Keratinocyte (primary cell): ENCODE measurements at regions not wholly inside any gene's neighbourhood (a gene's known extent, or its start where the extent isn't known, plus 50 kb on each side); places are given as distances from the start of the nearest gene placed in this dataset.

Experiments
- DNase-seq: peaks from one replicate; pipeline ENCODE4 v3.0.0-alpha.2; 2011; ENCODE audit warnings: low read depth, missing footprints, low spot score
- FAIRE-seq: peaks from 2 replicates; lab custom pipeline; 2011; peaks lifted over from hg19 to GRCh38; lab: Jason Lieb, UNC
- H2AFZ ChIP-seq: 2 replicates; pipeline ENCODE4 v1.6.0; 2012; ENCODE audit warnings: low read length, control low read depth, inconsistent platforms; ENCODE audit not compliant: control insufficient read depth
- H3K27ac ChIP-seq: 2 replicates; pipeline ENCODE4 v1.5.1; 2011; ENCODE audit warnings: low read length; ENCODE audit not compliant: control insufficient read depth, insufficient read depth
- H3K27me3 ChIP-seq: 3 replicates; pipeline ENCODE4 v1.6.0; 2011; ENCODE audit warnings: low read length; ENCODE audit not compliant: control insufficient read depth, insufficient read depth; ENCODE audit errors: extremely low read depth
- H3K36me3 ChIP-seq, 2 experiments: 2 replicates in 1 of 2; 3 replicates in 1 of 2; pipeline ENCODE4 v1.5.1; 2011; ENCODE audit warnings: low read length in 2 of 2, mild to moderate bottlenecking in 1 of 2; ENCODE audit not compliant: control insufficient read depth in 2 of 2, insufficient read depth in 2 of 2; ENCODE audit errors: extremely low read depth in 1 of 2
- H3K4me1 ChIP-seq: 3 replicates; pipeline ENCODE4 v1.5.1; 2011; ENCODE audit warnings: low read length; ENCODE audit not compliant: control insufficient read depth, insufficient read depth; ENCODE audit errors: extremely low read depth
- H3K4me2 ChIP-seq: 3 replicates; pipeline ENCODE4 v1.6.0; 2011; ENCODE audit warnings: low read depth, low read length; ENCODE audit not compliant: control insufficient read depth, insufficient read depth; ENCODE audit errors: extremely low read depth
- H3K4me3 ChIP-seq, 3 experiments: fragments of 200-600 bp in 1 of 3; sonication (generic) in 1 of 3; 2 replicates in 2 of 3; 3 replicates in 1 of 3; pipeline ENCODE4 v1.5.1; 2011 to 2016; ENCODE audit warnings: low read length in 3 of 3, mild to moderate bottlenecking in 3 of 3, control low read depth in 2 of 3, inconsistent platforms in 1 of 3, low read depth in 1 of 3, mixed read lengths in 1 of 3, mixed run types in 1 of 3, moderate library complexity in 1 of 3; ENCODE audit not compliant: control insufficient read depth in 2 of 3, insufficient read depth in 2 of 3; ENCODE audit errors: extremely low read depth in 1 of 3
- H3K79me2 ChIP-seq: 2 replicates; pipeline ENCODE4 v1.6.0; 2012; ENCODE audit warnings: low read length; ENCODE audit not compliant: control insufficient read depth, insufficient read depth
- H3K9ac ChIP-seq: 3 replicates; pipeline ENCODE4 v1.6.0; 2011; ENCODE audit warnings: low read length; ENCODE audit not compliant: control insufficient read depth, insufficient read depth; ENCODE audit errors: extremely low read depth
- H3K9me1 ChIP-seq: 3 replicates; pipeline ENCODE4 v1.6.0; 2011; ENCODE audit warnings: low read length; ENCODE audit not compliant: control insufficient read depth, insufficient read depth; ENCODE audit errors: extremely low read depth
- H3K9me3 ChIP-seq: 2 replicates; pipeline ENCODE4 v1.5.1; 2012; ENCODE audit warnings: low read depth, low read length; ENCODE audit not compliant: control insufficient read depth
- H4K20me1 ChIP-seq: 3 replicates; pipeline ENCODE4 v1.6.0; 2011; ENCODE audit warnings: low read length; ENCODE audit not compliant: control insufficient read depth, insufficient read depth; ENCODE audit errors: extremely low read depth
- CTCF ChIP-seq, 3 experiments: IDR thresholded peaks in 1 of 3; conservative IDR thresholded peaks in 1 of 3; optimal IDR thresholded peaks in 1 of 3; 2 replicates in 2 of 3; 3 replicates in 1 of 3; pipeline versions ENCODE3 to v1.5.1; 2011; ENCODE audit warnings: low read length in 3 of 3, mild to moderate bottlenecking in 3 of 3, moderate library complexity in 2 of 3, control low read depth in 1 of 3, inconsistent platforms in 1 of 3; ENCODE audit not compliant: insufficient read depth in 2 of 3; ENCODE audit errors: extremely low read depth in 1 of 3
- EZH2 ChIP-seq: IDR thresholded peaks from one replicate; pipeline ENCODE4 v1.6.1; 2012; ENCODE audit warnings: inconsistent platforms, mild to moderate bottlenecking, low read length, moderate library complexity
- dilution Hi-C: fragments of 300-500 bp; cut with MboI; formaldehyde crosslinking; loops from one replicate; pipeline ENCODE4 v1.7.0; 2020; ENCODE audit warnings: low sequenced_read_pairs; ENCODE audit not compliant: extremely low pct_ligation_motif_present

GRCh38 chr15:79163395-79163794 lies 72.8 kb upstream of the RASGRF1 start:
- H3K36me3 ChIP-seq: no peaks in the 10 kb centered on the region
- no peaks in the 10 kb centered on the region for H3K9me3 ChIP-seq
- no peaks in the 10 kb centered on the region for H3K79me2 ChIP-seq
- no peaks in the 10 kb centered on the region for H3K27me3 ChIP-seq
- no peak overlapping the region for H2AFZ ChIP-seq
- H3K27ac ChIP-seq: no peak overlapping the region
- DNase-seq (no peak), FAIRE-seq (no peak)
- TF ChIP-seq CTCF (optimal IDR thresholded peaks at IDR 0.05 in 1 of 3, IDR thresholded peaks at IDR 0.05 in 1 of 3, conservative IDR thresholded peaks at IDR 0.05 in 1 of 3; ENCODE audit: extremely low read depth in 1 of 3, insufficient read depth in 2 of 3, low read length in 3 of 3): no peak
- TF ChIP-seq EZH2: no peak
- no peaks in the 10 kb centered on the region for H3K9me1 ChIP-seq
- H3K4me2 ChIP-seq: no peak overlapping the region
- H4K20me1 ChIP-seq: no peaks in the 10 kb centered on the region
- no peak overlapping the region for H3K9ac ChIP-seq
- dilution Hi-C loops: no loop called here
- H3K4me1 ChIP-seq: no peaks in the 10 kb centered on the region
- no peak overlapping the region for H3K4me3 ChIP-seq

- Histone ChIP-seq H3K9me1 (no peaks in the 10 kb centered on the region), H3K9me3 (no peaks in the 10 kb centered on the region), H3K4me3 (no peak overlapping the region), H2AFZ (no peak overlapping the region), H3K79me2 (no peaks in the 10 kb centered on the region), H3K4me2 (no peak overlapping the region), H3K36me3 (no peaks in the 10 kb centered on the region), H4K20me1 (no peaks in the 10 kb centered on the region), H3K27ac (no peak overlapping the region), H3K27me3 (no peaks in the 10 kb centered on the region), H3K9ac (no peak overlapping the region), H3K4me1 (no peaks in the 10 kb centered on the region)
- TF ChIP-seq CTCF (optimal IDR thresholded peaks at IDR 0.05 in 1 of 3, IDR thresholded peaks at IDR 0.05 in 1 of 3, conservative IDR thresholded peaks at IDR 0.05 in 1 of 3; ENCODE audit: extremely low read depth in 1 of 3, insufficient read depth in 2 of 3, low read length in 3 of 3): no peak
- no peak for TF ChIP-seq EZH2
- DNase-seq (no peak), FAIRE-seq (no peak)
- dilution Hi-C loops: no loop called here
Measured at GRCh38 chr15:79161837-79162508, 71.4 kb upstream of the RASGRF1 start.
